MM.1S (cell line): ENCODE measurements at regions not wholly inside any gene's neighbourhood (a gene's known extent, or its start where the extent isn't known, plus 50 kb on each side); places are given as distances from the start of the nearest gene placed in this dataset.

Experiments used
- DNase-seq: peaks from one replicate; pipeline ENCODE4 v3.0.0-alpha.2; 2015
- H2AFZ ChIP-seq: fragments of 300-600 bp; sonication (generic); 2 replicates; pipeline ENCODE4 v1.6.0; 2016; ENCODE audit warnings: antibody characterized with exemption, low read length
- H3F3A ChIP-seq: fragments of 300-600 bp; sonication (generic); 2 replicates; pipeline ENCODE4 v1.6.1; 2016; ENCODE audit warnings: mild to moderate bottlenecking, antibody characterized with exemption, low read length, moderate library complexity, mixed read lengths; ENCODE audit not compliant: insufficient read depth
- H3K27ac ChIP-seq: fragments of 300-600 bp; sonication (generic); 2 replicates; pipeline ENCODE4 v1.5.1; 2016; ENCODE audit warnings: mild to moderate bottlenecking, low read length
- H3K27me3 ChIP-seq: fragments of 300-600 bp; sonication (generic); replicated peaks from 2 replicates; pipeline ENCODE4 v1.6.0; 2016; ENCODE audit warnings: low read length; ENCODE audit not compliant: insufficient read depth
- H3K36me3 ChIP-seq: fragments of 300-600 bp; sonication (generic); replicated peaks from 2 replicates; pipeline ENCODE4 v1.6.1; 2016; ENCODE audit warnings: mild to moderate bottlenecking, low read length, mixed read lengths; ENCODE audit not compliant: insufficient read depth
- H3K4me1 ChIP-seq: fragments of 300-600 bp; sonication (generic); 2 replicates; pipeline ENCODE4 v1.6.1; 2016; ENCODE audit warnings: low read length, mixed read lengths
- H3K4me2 ChIP-seq: fragments of 300-600 bp; sonication (generic); 2 replicates; pipeline ENCODE4 v1.6.0; 2016; ENCODE audit warnings: low read depth, low read length
- H3K4me3 ChIP-seq: fragments of 300-600 bp; sonication (generic); 2 replicates; pipeline ENCODE4 v1.5.1; 2016; ENCODE audit warnings: low read length, mixed read lengths
- H3K79me2 ChIP-seq: fragments of 300-600 bp; sonication (generic); 2 replicates; pipeline ENCODE4 v1.6.1; 2016; ENCODE audit warnings: mixed run types, low read length, mixed read lengths
- H3K9ac ChIP-seq: fragments of 300-600 bp; sonication (generic); 2 replicates; pipeline ENCODE4 v1.6.1; 2016; ENCODE audit warnings: low read length, mixed read lengths
- H3K9me2 ChIP-seq: fragments of 300-600 bp; sonication (generic); replicated peaks from 2 replicates; pipeline ENCODE4 v1.6.1; 2016; ENCODE audit warnings: mild to moderate bottlenecking, low read length, mixed read lengths; ENCODE audit not compliant: insufficient read depth
- H3K9me3 ChIP-seq: fragments of 300-600 bp; sonication (generic); replicated peaks from 2 replicates; pipeline ENCODE4 v1.6.1; 2016; ENCODE audit warnings: mild to moderate bottlenecking, low read length, mixed read lengths; ENCODE audit not compliant: insufficient read depth
- H4K20me1 ChIP-seq: fragments of 300-600 bp; sonication (generic); 2 replicates; pipeline ENCODE4 v1.6.1; 2016; ENCODE audit warnings: mild to moderate bottlenecking, low read length, moderate library complexity, mixed read lengths; ENCODE audit not compliant: insufficient read depth
- CTCF ChIP-seq: fragments of 300-600 bp; sonication (generic); IDR thresholded peaks from 2 replicates; pipeline ENCODE4 v1.5.1; 2016; ENCODE audit warnings: antibody characterized with exemption, low read length, mixed read lengths
- EZH2 ChIP-seq: fragments of 300-600 bp; sonication (generic); optimal IDR thresholded peaks from 2 replicates; pipeline ENCODE3; 2017; ENCODE audit warnings: low read depth, mild to moderate bottlenecking, antibody characterized with exemption, low read length, mixed read lengths
- EZH2phosphoT487 ChIP-seq: fragments of 300-600 bp; sonication (generic); IDR thresholded peaks from 2 replicates; pipeline ENCODE4 v1.6.1; 2018; ENCODE audit warnings: antibody characterized with exemption, low read length

DNA sequence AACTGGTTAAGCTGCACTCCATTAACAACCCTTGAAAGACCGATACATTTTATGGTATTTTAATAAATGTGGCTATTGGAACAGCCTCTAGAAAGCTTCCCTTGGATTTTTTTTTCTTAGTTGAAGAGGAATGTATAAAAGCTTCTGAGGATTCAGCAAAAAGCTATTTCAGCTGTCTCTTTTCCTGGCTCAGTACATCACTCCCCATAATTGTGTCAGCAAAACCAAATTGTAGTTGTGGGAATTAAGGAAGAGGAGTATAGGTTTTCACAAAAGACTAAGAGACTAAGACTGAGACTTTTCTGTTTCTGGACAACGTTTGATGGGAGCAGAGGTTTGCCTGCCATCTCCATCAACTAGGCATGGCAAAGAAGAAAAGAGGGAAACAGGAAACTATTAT is 106.5 kb downstream of the C12orf50 start:
- Histone ChIP-seq H3K27ac (no peak overlapping the region), H2AFZ (no peak overlapping the region)

DNA sequence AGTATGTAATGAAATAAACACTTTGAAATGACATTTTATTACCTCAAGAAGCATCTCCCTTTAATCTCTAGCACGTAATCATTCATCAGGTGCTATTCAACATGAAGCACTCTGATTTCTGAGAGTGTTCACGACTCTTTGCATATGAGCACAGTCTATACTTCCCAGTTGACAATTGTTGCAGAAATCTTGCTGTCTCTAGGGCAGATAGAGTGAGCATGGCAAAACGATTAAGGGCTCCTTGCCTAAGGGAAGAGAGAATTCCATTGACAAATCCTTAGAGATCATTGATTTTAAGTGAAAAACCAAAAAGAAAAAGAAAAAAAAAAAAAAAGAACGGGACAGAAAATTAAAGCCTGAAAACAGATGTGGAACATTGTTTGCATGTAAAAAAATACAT is 107.6 kb downstream of the C12orf50 start:
- TF ChIP-seq EZH2phosphoT487 (no peak), EZH2 (no peak), CTCF (no peak)
- no peak overlapping the region for H3K4me2 ChIP-seq

More for the DNA sequence above, 106.5 kb downstream of the C12orf50 start:
- Histone ChIP-seq H3K9me2 (no peaks in the 10 kb centered on the region), H3F3A (no peaks in the 10 kb centered on the region), H3K4me2 (no peak overlapping the region), H3K4me3 (no peak overlapping the region), H3K9me3 (no peaks in the 10 kb centered on the region), H3K36me3 (no peaks in the 10 kb centered on the region), H3K4me1 (no peaks in the 10 kb centered on the region), H3K79me2 (no peaks in the 10 kb centered on the region), H3K9ac (no peak overlapping the region), H4K20me1 (no peaks in the 10 kb centered on the region), H3K27me3 (no peaks in the 10 kb centered on the region)
- DNase-seq = no peak
- no peak for TF ChIP-seq EZH2phosphoT487
- TF ChIP-seq CTCF = no peak
- no peak for TF ChIP-seq EZH2

GRCh38 chr12:87920139-87920538 is 109.1 kb downstream of the C12orf50 start:
- Histone ChIP-seq H2AFZ (no peak overlapping the region), H3K9me3 (no peaks in the 10 kb centered on the region), H3K27ac (no peak overlapping the region), H3K4me1 (no peaks in the 10 kb centered on the region), H3K4me2 (no peak overlapping the region), H3K36me3 (no peaks in the 10 kb centered on the region), H3K9me2 (no peaks in the 10 kb centered on the region), H4K20me1 (no peaks in the 10 kb centered on the region), H3K4me3 (no peak overlapping the region), H3F3A (no peaks in the 10 kb centered on the region), H3K9ac (no peak overlapping the region), H3K79me2 (no peaks in the 10 kb centered on the region), H3K27me3 (no peaks in the 10 kb centered on the region)
- DNase-seq = no peak
- TF ChIP-seq EZH2 (no peak), CTCF (no peak), EZH2phosphoT487 (no peak)

More for the DNA sequence above, 107.6 kb downstream of the C12orf50 start:
- no peak overlapping the region for H2AFZ ChIP-seq
- no peaks in the 10 kb centered on the region for H3K79me2 ChIP-seq
- H3K4me3 ChIP-seq = no peak overlapping the region
- no peak for DNase-seq
- no peak overlapping the region for H3K9ac ChIP-seq
- H3F3A ChIP-seq = no peaks in the 10 kb centered on the region
- H3K4me1 ChIP-seq = no peaks in the 10 kb centered on the region
- H3K27me3 ChIP-seq = no peaks in the 10 kb centered on the region
- H3K9me2 ChIP-seq = no peaks in the 10 kb centered on the region
- H3K27ac ChIP-seq = no peak overlapping the region
- no peaks in the 10 kb centered on the region for H3K9me3 ChIP-seq
- no peaks in the 10 kb centered on the region for H3K36me3 ChIP-seq
- no peaks in the 10 kb centered on the region for H4K20me1 ChIP-seq
